Mesenchymal stem cell (in vitro differentiated cells and primary cell): ENCODE measurements at regions not wholly inside any gene's neighbourhood (a gene's known extent, or its start where the extent isn't known, plus 50 kb on each side); places are given as distances from the start of the nearest gene placed in this dataset.

Experiments used
- DNase-seq: peaks from one replicate; pipeline ENCODE4 v3.0.0-alpha.2; 2013
- H2AFZ ChIP-seq: one replicate; pipeline ENCODE4 v1.6.1; 2013; ENCODE audit warnings: low read depth, mild to moderate bottlenecking, control low read depth, inconsistent platforms, low read length, moderate library complexity
- H2AK5ac ChIP-seq: 2 replicates; pipeline ENCODE4 v1.6.1; 2013; ENCODE audit warnings: low read length, moderate library complexity, mild to moderate bottlenecking, inconsistent platforms; ENCODE audit not compliant: severe bottlenecking
- H2BK120ac ChIP-seq: one replicate; pipeline ENCODE4 v1.6.1; 2013; ENCODE audit warnings: low read depth, mild to moderate bottlenecking, inconsistent platforms, low read length, moderate library complexity
- H2BK12ac ChIP-seq, 2 experiments: one replicate each; pipeline ENCODE4 v1.6.1; 2013; ENCODE audit warnings: inconsistent platforms in 2 of 2, low read length in 2 of 2, mild to moderate bottlenecking in 2 of 2, moderate library complexity in 2 of 2, control low read depth in 1 of 2
- H2BK15ac ChIP-seq: one replicate; pipeline ENCODE4 v1.6.1; 2013; ENCODE audit warnings: mild to moderate bottlenecking, low read depth, inconsistent platforms; ENCODE audit not compliant: poor library complexity, severe bottlenecking
- H2BK5ac ChIP-seq: 2 replicates; pipeline ENCODE4 v1.6.1; 2013; ENCODE audit warnings: low read depth, mild to moderate bottlenecking, low read length, control low read depth, inconsistent platforms; ENCODE audit not compliant: poor library complexity, severe bottlenecking
- H3K14ac ChIP-seq, 2 experiments: one replicate each; pipeline ENCODE4 v1.6.1; 2013; ENCODE audit warnings: inconsistent platforms in 2 of 2, low read length in 2 of 2, control low read depth in 1 of 2, mild to moderate bottlenecking in 1 of 2, moderate library complexity in 1 of 2
- H3K18ac ChIP-seq, 2 experiments: one replicate each; pipeline ENCODE4 v1.6.1; 2013; ENCODE audit warnings: inconsistent platforms in 2 of 2, low read length in 2 of 2, control low read depth in 1 of 2, low read depth in 1 of 2, mild to moderate bottlenecking in 1 of 2
- H3K23ac ChIP-seq, 2 experiments: one replicate each; pipeline ENCODE4 v1.6.1; 2013; ENCODE audit warnings: inconsistent platforms in 2 of 2, low read length in 2 of 2, mild to moderate bottlenecking in 2 of 2, moderate library complexity in 2 of 2, control low read depth in 1 of 2
- H3K27ac ChIP-seq: 2 replicates; pipeline ENCODE4 v1.5.1; 2013; ENCODE audit warnings: mild to moderate bottlenecking, moderate library complexity, low read length, control low read depth, inconsistent platforms; ENCODE audit not compliant: poor library complexity, severe bottlenecking
- H3K27me3 ChIP-seq, 2 experiments: 2 replicates each; pipeline versions ENCODE4 v1.6.1 to v1.7.0; 2013; ENCODE audit warnings: low read length in 2 of 2, mild to moderate bottlenecking in 2 of 2, moderate library complexity in 2 of 2, control low read depth in 1 of 2, inconsistent platforms in 1 of 2; ENCODE audit not compliant: control insufficient read depth in 1 of 2, insufficient read depth in 1 of 2
- H3K36me3 ChIP-seq, 2 experiments: 2 replicates each; pipeline versions ENCODE4 v1.6.1 to v1.7.0; 2013; ENCODE audit warnings: low read length in 2 of 2, control low read depth in 1 of 2, inconsistent platforms in 1 of 2, low read depth in 1 of 2, mild to moderate bottlenecking in 1 of 2; ENCODE audit not compliant: insufficient read depth in 2 of 2, control insufficient read depth in 1 of 2
- H3K4ac ChIP-seq, 2 experiments: one replicate each; pipeline ENCODE4 v1.6.1; 2013; ENCODE audit warnings: inconsistent platforms in 2 of 2, low read length in 2 of 2, mild to moderate bottlenecking in 2 of 2, moderate library complexity in 2 of 2, control low read depth in 1 of 2, low read depth in 1 of 2
- H3K4me1 ChIP-seq: 2 replicates; pipeline ENCODE4 v1.6.1; 2013; ENCODE audit warnings: low read depth, low read length, control low read depth; ENCODE audit not compliant: control insufficient read depth, insufficient read depth
- H3K4me2 ChIP-seq: 2 replicates; pipeline ENCODE4 v1.6.1; 2013; ENCODE audit warnings: low read length, mild to moderate bottlenecking, inconsistent platforms; ENCODE audit not compliant: poor library complexity, severe bottlenecking
- H3K4me3 ChIP-seq, 2 experiments: 2 replicates each; pipeline versions ENCODE4 v1.5.1 to v1.7.0; 2013; ENCODE audit warnings: low read length in 2 of 2, mild to moderate bottlenecking in 2 of 2, control low read depth in 1 of 2, low read depth in 1 of 2; ENCODE audit not compliant: insufficient read depth in 1 of 2
- H3K79me1 ChIP-seq: replicated peaks from 2 replicates; pipeline ENCODE4 v1.6.1; 2013; ENCODE audit warnings: mild to moderate bottlenecking, control low read depth, low read length, inconsistent platforms; ENCODE audit not compliant: poor library complexity, severe bottlenecking
- H3K9ac ChIP-seq: 2 replicates; pipeline ENCODE4 v1.7.0; 2013; ENCODE audit warnings: mild to moderate bottlenecking, low read length, moderate library complexity
- H3K9me3 ChIP-seq: 2 replicates; pipeline ENCODE4 v1.7.0; 2013; ENCODE audit warnings: mild to moderate bottlenecking, low read length; ENCODE audit not compliant: control insufficient read depth
- H4K8ac ChIP-seq: one replicate; pipeline ENCODE4 v1.6.1; 2013; ENCODE audit warnings: inconsistent platforms, mild to moderate bottlenecking, low read length, moderate library complexity
- H4K91ac ChIP-seq: one replicate; pipeline ENCODE4 v1.6.1; 2013; ENCODE audit warnings: mild to moderate bottlenecking, low read length, inconsistent platforms
- WGBS: methylation state at CpG from one replicate; pipeline ENCODE4 v1.1.7; 2013; ENCODE audit warnings: mixed read lengths; 5-methylcytosine and 5-hydroxymethylcytosine counted together

GRCh38 chr5:74240783-74241750, 399.5 kb downstream of the ENC1 start:
- Histone ChIP-seq H3K23ac (no peak overlapping the region), H2BK12ac (no peak overlapping the region), H3K27me3 (no peaks in the 10 kb centered on the region), H3K4ac (no peak overlapping the region), H4K91ac (no peak overlapping the region), H2BK5ac (no peak overlapping the region), H2BK120ac (no peak overlapping the region), H3K4me3 (no peak overlapping the region), H2AFZ (no peak overlapping the region), H3K27ac (peak overlapping the region; percentile 16), H3K9me3 (no peaks in the 10 kb centered on the region), H3K79me1 (no peaks in the 10 kb centered on the region), H3K18ac (no peak overlapping the region), H3K36me3 (no peaks in the 10 kb centered on the region), H2BK15ac (no peak overlapping the region), H3K4me2 (no peak overlapping the region), H3K4me1 (peaks cover 4% of the 10 kb centered on the region), H3K9ac (no peak overlapping the region), H3K14ac (no peak overlapping the region), H2AK5ac (no peak overlapping the region), H4K8ac (peak overlapping the region; percentile 38)
- peak; percentile 45 for DNase-seq
- 57% methylated on average over 5 of the region's 5 CpGs for WGBS

GRCh38 chr5:74239261-74239660, 401.3 kb downstream of the ENC1 start:
- Histone ChIP-seq H2AFZ (no peak overlapping the region), H3K27ac (no peak overlapping the region), H2BK15ac (no peak overlapping the region), H2BK12ac (no peak overlapping the region), H2BK5ac (no peak overlapping the region), H3K14ac (no peak overlapping the region), H3K9ac (no peak overlapping the region), H3K79me1 (no peaks in the 10 kb centered on the region), H4K91ac (no peak overlapping the region), H3K18ac (no peak overlapping the region), H3K4me1 (peaks cover 4% of the 10 kb centered on the region), H2AK5ac (no peak overlapping the region), H3K36me3 (no peaks in the 10 kb centered on the region), H3K4me2 (no peak overlapping the region), H4K8ac (no peak overlapping the region), H3K27me3 (no peaks in the 10 kb centered on the region), H3K23ac (no peak overlapping the region), H3K4me3 (no peak overlapping the region), H3K9me3 (no peaks in the 10 kb centered on the region), H3K4ac (no peak overlapping the region), H2BK120ac (no peak overlapping the region)
- no peak for DNase-seq
- WGBS = 93% methylated on average over 2 of the region's 2 CpGs

GRCh38 chr5:74237571-74238145, 402.9 kb downstream of the ENC1 start:
- 90% methylated on average over 2 of the region's 3 CpGs for WGBS
- Histone ChIP-seq H4K91ac (no peak overlapping the region), H2BK15ac (no peak overlapping the region), H2BK12ac (no peak overlapping the region), H3K4me2 (no peak overlapping the region), H3K9ac (no peak overlapping the region), H2BK5ac (no peak overlapping the region), H3K36me3 (no peaks in the 10 kb centered on the region), H3K4me3 (no peak overlapping the region), H2AK5ac (no peak overlapping the region), H3K4me1 (peaks cover 5% of the 10 kb centered on the region), H3K27me3 (no peaks in the 10 kb centered on the region), H3K79me1 (no peaks in the 10 kb centered on the region), H3K9me3 (no peaks in the 10 kb centered on the region), H2BK120ac (no peak overlapping the region), H4K8ac (no peak overlapping the region), H3K18ac (no peak overlapping the region), H3K14ac (no peak overlapping the region), H3K23ac (no peak overlapping the region), H3K27ac (no peak overlapping the region), H2AFZ (no peak overlapping the region), H3K4ac (no peak overlapping the region)
- DNase-seq = no peak

- Histone ChIP-seq H3K18ac (no peak overlapping the region), H2BK120ac (no peak overlapping the region), H3K4ac (no peak overlapping the region), H2BK15ac (no peak overlapping the region), H2BK5ac (no peak overlapping the region), H4K91ac (no peak overlapping the region), H3K9ac (no peak overlapping the region), H2AK5ac (no peak overlapping the region), H3K4me3 (no peak overlapping the region), H2AFZ (no peak overlapping the region), H3K27me3 (no peaks in the 10 kb centered on the region), H3K4me2 (no peak overlapping the region), H3K79me1 (no peaks in the 10 kb centered on the region), H3K14ac (no peak overlapping the region), H3K27ac (no peak overlapping the region), H3K9me3 (no peaks in the 10 kb centered on the region), H3K23ac (no peak overlapping the region), H4K8ac (no peak overlapping the region), H3K4me1 (peaks cover 1% of the 10 kb centered on the region), H3K36me3 (no peaks in the 10 kb centered on the region), H2BK12ac (no peak overlapping the region)
- no peak for DNase-seq
These were observed 405.0 kb downstream of the ENC1 start for GRCh38 chr5:74235552-74235951.
